ENCODE measurements at regions not wholly inside any gene's neighbourhood (a gene's known extent, or its start where the extent isn't known, plus 50 kb on each side); places are given as distances from the start of the nearest gene placed in this dataset.

DNA sequence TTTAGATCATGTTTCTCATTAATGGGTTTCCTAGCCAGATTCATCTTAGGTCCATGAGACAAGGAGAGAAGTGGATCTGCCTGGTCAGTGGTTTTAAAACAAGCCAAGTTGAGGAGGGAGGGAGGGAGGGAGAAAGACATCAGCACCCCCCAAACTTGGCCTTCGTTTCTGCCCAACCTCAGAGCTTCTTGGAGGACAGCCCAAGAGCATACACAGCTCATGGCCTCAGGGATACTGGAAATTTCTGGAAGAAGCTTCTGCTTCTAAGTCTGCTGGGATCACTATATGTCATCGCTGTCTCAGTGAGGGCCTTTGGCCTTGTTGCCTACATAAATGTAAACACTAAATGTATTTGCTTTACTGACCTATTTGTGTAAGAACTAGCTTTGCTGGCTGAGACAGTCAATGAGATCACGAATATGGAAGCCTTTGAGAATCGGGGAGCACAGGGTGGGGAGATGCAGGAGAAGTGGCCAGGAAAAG, 375.1 kb downstream of the BUD13 start (continued):
- TF ChIP-seq, protein P1, sequence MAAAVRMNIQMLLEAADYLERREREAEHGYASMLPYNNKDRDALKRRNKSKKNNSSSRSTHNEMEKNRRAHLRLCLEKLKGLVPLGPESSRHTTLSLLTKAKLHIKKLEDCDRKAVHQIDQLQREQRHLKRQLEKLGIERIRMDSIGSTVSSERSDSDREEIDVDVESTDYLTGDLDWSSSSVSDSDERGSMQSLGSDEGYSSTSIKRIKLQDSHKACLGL (CRISPR knock-in tag; IDR thresholded peaks at IDR 0.05): no peak
- TF ChIP-seq CBX2 (IDR thresholded peaks at IDR 0.05; ENCODE audit: low read depth, low read length) (no peak), CBX2 (CRISPR knock-in tag; IDR thresholded peaks at IDR 0.05; ENCODE audit: low read depth) (no peak), TOPORS (CRISPR knock-in tag; IDR thresholded peaks at IDR 0.05) (no peak), ZFX (CRISPR knock-in tag; IDR thresholded peaks at IDR 0.05; ENCODE audit: low read depth) (peak; percentile 44; the same call in 1 of the 2 replicates), SALL1 (CRISPR knock-in tag; IDR thresholded peaks at IDR 0.05) (peak; percentile 52; the same call in 1 of the 2 replicates), ETV5 (CRISPR knock-in tag; IDR thresholded peaks at IDR 0.05; ENCODE audit: borderline replicate concordance) (no peak), MAFK (conservative IDR thresholded peaks at IDR 0.05 in 1 of 2, IDR thresholded peaks at IDR 0.05 in 1 of 2; ENCODE audit: low read length in 2 of 2) (no peak), FOXJ3 (CRISPR knock-in tag; IDR thresholded peaks at IDR 0.05; ENCODE audit: borderline replicate concordance) (no peak), DR1 (CRISPR knock-in tag; IDR thresholded peaks at IDR 0.05) (no peak), TBX3 (IDR thresholded peaks at IDR 0.05; ENCODE audit: borderline replicate concordance) (no peak)
- TF ChIP-seq, protein P2, sequence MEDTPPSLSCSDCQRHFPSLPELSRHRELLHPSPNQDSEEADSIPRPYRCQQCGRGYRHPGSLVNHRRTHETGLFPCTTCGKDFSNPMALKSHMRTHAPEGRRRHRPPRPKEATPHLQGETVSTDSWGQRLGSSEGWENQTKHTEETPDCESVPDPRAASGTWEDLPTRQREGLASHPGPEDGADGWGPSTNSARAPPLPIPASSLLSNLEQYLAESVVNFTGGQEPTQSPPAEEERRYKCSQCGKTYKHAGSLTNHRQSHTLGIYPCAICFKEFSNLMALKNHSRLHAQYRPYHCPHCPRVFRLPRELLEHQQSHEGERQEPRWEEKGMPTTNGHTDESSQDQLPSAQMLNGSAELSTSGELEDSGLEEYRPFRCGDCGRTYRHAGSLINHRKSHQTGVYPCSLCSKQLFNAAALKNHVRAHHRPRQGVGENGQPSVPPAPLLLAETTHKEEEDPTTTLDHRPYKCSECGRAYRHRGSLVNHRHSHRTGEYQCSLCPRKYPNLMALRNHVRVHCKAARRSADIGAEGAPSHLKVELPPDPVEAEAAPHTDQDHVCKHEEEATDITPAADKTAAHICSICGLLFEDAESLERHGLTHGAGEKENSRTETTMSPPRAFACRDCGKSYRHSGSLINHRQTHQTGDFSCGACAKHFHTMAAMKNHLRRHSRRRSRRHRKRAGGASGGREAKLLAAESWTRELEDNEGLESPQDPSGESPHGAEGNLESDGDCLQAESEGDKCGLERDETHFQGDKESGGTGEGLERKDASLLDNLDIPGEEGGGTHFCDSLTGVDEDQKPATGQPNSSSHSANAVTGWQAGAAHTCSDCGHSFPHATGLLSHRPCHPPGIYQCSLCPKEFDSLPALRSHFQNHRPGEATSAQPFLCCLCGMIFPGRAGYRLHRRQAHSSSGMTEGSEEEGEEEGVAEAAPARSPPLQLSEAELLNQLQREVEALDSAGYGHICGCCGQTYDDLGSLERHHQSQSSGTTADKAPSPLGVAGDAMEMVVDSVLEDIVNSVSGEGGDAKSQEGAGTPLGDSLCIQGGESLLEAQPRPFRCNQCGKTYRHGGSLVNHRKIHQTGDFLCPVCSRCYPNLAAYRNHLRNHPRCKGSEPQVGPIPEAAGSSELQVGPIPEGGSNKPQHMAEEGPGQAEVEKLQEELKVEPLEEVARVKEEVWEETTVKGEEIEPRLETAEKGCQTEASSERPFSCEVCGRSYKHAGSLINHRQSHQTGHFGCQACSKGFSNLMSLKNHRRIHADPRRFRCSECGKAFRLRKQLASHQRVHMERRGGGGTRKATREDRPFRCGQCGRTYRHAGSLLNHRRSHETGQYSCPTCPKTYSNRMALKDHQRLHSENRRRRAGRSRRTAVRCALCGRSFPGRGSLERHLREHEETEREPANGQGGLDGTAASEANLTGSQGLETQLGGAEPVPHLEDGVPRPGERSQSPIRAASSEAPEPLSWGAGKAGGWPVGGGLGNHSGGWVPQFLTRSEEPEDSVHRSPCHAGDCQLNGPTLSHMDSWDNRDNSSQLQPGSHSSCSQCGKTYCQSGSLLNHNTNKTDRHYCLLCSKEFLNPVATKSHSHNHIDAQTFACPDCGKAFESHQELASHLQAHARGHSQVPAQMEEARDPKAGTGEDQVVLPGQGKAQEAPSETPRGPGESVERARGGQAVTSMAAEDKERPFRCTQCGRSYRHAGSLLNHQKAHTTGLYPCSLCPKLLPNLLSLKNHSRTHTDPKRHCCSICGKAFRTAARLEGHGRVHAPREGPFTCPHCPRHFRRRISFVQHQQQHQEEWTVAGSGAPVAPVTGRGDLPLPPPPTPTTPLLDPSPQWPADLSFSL (CRISPR knock-in tag; IDR thresholded peaks at IDR 0.05): no peak
- TF ChIP-seq, protein P3, sequence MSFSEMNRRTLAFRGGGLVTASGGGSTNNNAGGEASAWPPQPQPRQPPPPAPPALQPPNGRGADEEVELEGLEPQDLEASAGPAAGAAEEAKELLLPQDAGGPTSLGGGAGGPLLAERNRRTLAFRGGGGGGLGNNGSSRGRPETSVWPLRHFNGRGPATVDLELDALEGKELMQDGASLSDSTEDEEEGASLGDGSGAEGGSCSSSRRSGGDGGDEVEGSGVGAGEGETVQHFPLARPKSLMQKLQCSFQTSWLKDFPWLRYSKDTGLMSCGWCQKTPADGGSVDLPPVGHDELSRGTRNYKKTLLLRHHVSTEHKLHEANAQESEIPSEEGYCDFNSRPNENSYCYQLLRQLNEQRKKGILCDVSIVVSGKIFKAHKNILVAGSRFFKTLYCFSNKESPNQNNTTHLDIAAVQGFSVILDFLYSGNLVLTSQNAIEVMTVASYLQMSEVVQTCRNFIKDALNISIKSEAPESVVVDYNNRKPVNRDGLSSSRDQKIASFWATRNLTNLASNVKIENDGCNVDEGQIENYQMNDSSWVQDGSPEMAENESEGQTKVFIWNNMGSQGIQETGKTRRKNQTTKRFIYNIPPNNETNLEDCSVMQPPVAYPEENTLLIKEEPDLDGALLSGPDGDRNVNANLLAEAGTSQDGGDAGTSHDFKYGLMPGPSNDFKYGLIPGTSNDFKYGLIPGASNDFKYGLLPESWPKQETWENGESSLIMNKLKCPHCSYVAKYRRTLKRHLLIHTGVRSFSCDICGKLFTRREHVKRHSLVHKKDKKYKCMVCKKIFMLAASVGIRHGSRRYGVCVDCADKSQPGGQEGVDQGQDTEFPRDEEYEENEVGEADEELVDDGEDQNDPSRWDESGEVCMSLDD (CRISPR knock-in tag; IDR thresholded peaks at IDR 0.05; ENCODE audit: borderline replicate concordance): no peak
- TF ChIP-seq, protein P4, sequence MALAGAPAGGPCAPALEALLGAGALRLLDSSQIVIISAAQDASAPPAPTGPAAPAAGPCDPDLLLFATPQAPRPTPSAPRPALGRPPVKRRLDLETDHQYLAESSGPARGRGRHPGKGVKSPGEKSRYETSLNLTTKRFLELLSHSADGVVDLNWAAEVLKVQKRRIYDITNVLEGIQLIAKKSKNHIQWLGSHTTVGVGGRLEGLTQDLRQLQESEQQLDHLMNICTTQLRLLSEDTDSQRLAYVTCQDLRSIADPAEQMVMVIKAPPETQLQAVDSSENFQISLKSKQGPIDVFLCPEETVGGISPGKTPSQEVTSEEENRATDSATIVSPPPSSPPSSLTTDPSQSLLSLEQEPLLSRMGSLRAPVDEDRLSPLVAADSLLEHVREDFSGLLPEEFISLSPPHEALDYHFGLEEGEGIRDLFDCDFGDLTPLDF (CRISPR knock-in tag; IDR thresholded peaks at IDR 0.05): no peak
- TF ChIP-seq, protein P5, sequence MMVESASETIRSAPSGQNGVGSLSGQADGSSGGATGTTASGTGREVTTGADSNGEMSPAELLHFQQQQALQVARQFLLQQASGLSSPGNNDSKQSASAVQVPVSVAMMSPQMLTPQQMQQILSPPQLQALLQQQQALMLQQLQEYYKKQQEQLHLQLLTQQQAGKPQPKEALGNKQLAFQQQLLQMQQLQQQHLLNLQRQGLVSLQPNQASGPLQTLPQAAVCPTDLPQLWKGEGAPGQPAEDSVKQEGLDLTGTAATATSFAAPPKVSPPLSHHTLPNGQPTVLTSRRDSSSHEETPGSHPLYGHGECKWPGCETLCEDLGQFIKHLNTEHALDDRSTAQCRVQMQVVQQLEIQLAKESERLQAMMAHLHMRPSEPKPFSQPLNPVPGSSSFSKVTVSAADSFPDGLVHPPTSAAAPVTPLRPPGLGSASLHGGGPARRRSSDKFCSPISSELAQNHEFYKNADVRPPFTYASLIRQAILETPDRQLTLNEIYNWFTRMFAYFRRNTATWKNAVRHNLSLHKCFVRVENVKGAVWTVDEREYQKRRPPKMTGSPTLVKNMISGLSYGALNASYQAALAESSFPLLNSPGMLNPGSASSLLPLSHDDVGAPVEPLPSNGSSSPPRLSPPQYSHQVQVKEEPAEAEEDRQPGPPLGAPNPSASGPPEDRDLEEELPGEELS (CRISPR knock-in tag; IDR thresholded peaks at IDR 0.05): no peak
- TF ChIP-seq, protein P6, sequence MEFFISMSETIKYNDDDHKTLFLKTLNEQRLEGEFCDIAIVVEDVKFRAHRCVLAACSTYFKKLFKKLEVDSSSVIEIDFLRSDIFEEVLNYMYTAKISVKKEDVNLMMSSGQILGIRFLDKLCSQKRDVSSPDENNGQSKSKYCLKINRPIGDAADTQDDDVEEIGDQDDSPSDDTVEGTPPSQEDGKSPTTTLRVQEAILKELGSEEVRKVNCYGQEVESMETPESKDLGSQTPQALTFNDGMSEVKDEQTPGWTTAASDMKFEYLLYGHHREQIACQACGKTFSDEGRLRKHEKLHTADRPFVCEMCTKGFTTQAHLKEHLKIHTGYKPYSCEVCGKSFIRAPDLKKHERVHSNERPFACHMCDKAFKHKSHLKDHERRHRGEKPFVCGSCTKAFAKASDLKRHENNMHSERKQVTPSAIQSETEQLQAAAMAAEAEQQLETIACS (CRISPR knock-in tag; IDR thresholded peaks at IDR 0.05): no peak

Measured in HepG2 (cell line).